ENCODE measurements at regions not wholly inside any gene's neighbourhood (a gene's known extent, or its start where the extent isn't known, plus 50 kb on each side); places are given as distances from the start of the nearest gene placed in this dataset.

- no peak for TF ChIP-seq ZNF462 (CRISPR knock-in tag; IDR thresholded peaks at IDR 0.05)
- no peak for TF ChIP-seq REST (IDR thresholded peaks at IDR 0.05; ENCODE audit: unreplicated experiment)
- TF ChIP-seq CREB1 (CRISPR knock-in tag; IDR thresholded peaks at IDR 0.05; ENCODE audit: low read depth), result no peak
- no peak for TF ChIP-seq NANOG (IDR thresholded peaks at IDR 0.05; ENCODE audit: borderline replicate concordance)
- TF ChIP-seq ETS1 (IDR thresholded peaks at IDR 0.05), result no peak
- no peak for TF ChIP-seq ZNF114 (CRISPR knock-in tag; IDR thresholded peaks at IDR 0.05)
- TF ChIP-seq EZH2phosphoT487 (IDR thresholded peaks at IDR 0.05; ENCODE audit: unreplicated experiment), result no peak
- no peak for TF ChIP-seq ZNF331 (CRISPR knock-in tag; IDR thresholded peaks at IDR 0.05; ENCODE audit: low read depth)
- no peak for TF ChIP-seq JUNB (IDR thresholded peaks at IDR 0.05; ENCODE audit: unreplicated experiment)
Observed at GRCh38 chr4:60562334-60562733, 637.8 kb upstream of the ADGRL3 start (continued).
